ENCODE measurements at regions not wholly inside any gene's neighbourhood (a gene's known extent, or its start where the extent isn't known, plus 50 kb on each side); places are given as distances from the start of the nearest gene placed in this dataset.

- H4K91ac ChIP-seq (replicated peaks; ENCODE audit: insufficient read length, low read length): no peak overlapping the region
- H2BK5ac ChIP-seq (ENCODE audit: low read depth, low read length): no peak overlapping the region
- no peak overlapping the region for H2BK120ac ChIP-seq (replicated peaks; ENCODE audit: low read depth, low read length)
- no peak overlapping the region for H4K8ac ChIP-seq (ENCODE audit: extremely low read depth, insufficient read depth, low read length)
- ChIA-PET POLR2A (ENCODE audit: partially characterized antibody) (no interaction called here), CTCF (ENCODE audit: partially characterized antibody) (no interaction called here)
- no peak overlapping the region for H3K9ac ChIP-seq (replicated peaks in 1 of 4; ENCODE audit: extremely low read depth in 1 of 4, low read depth in 3 of 4, low read length in 3 of 4)
- H3K56ac ChIP-seq (replicated peaks; ENCODE audit: insufficient read length, low read depth, low read length): no peak overlapping the region
- H3K79me2 ChIP-seq (ENCODE audit: control insufficient read depth in 1 of 2, insufficient read depth in 2 of 2, low read length in 2 of 2): no peaks in the 10 kb centered on the region
- H3K4me1 ChIP-seq (replicated peaks in 1 of 4; ENCODE audit: control insufficient read depth in 3 of 4, insufficient read depth in 4 of 4, low read length in 3 of 4): no peaks in the 10 kb centered on the region
- WGBS, 2 experiments (ENCODE audit: extremely low coverage in 1 of 2, insufficient coverage in 1 of 2, insufficient read length in 1 of 2, insufficient replicate concordance in 2 of 2, low coverage in 1 of 2, low lambda C conversion rate in 2 of 2, missing lambda C conversion rate in 1 of 2): 86% methylated on average over 4 of the region's 4 CpGs; no CpG with 5 or more reads in 1 of the 2 experiments
- no peak overlapping the region for H3K18ac ChIP-seq (ENCODE audit: extremely low read depth, low read length)
- H3K79me1 ChIP-seq (ENCODE audit: low read depth, low read length): no peaks in the 10 kb centered on the region
- H2AFZ ChIP-seq (ENCODE audit: low read length): no peak overlapping the region
- no peak overlapping the region for H2BK20ac ChIP-seq (ENCODE audit: low read length)
- H2BK15ac ChIP-seq (ENCODE audit: low read length): no peak overlapping the region
- no peak overlapping the region for H3K14ac ChIP-seq (ENCODE audit: insufficient read length)
- no peak overlapping the region for H4K5ac ChIP-seq (ENCODE audit: insufficient read length, low read depth, low read length)
- no peak for FAIRE-seq
- no peak overlapping the region for H2BK12ac ChIP-seq (ENCODE audit: low read depth, low read length)
- no peak overlapping the region for H3K4me2 ChIP-seq (ENCODE audit: insufficient read depth in 1 of 2, low read depth in 2 of 2, low read length in 2 of 2)
- H3K27me3 ChIP-seq (replicated peaks in 1 of 4; ENCODE audit: control insufficient read depth in 3 of 4, extremely low read depth in 1 of 4, insufficient read depth in 3 of 4, low read length in 3 of 4): no peaks in the 10 kb centered on the region
- no peak overlapping the region for H3K4ac ChIP-seq (replicated peaks; ENCODE audit: insufficient read length, low read depth, low read length)
- H2AK5ac ChIP-seq (ENCODE audit: low read depth, low read length): no peak overlapping the region
- no peaks in the 10 kb centered on the region for H3K36me3 ChIP-seq (ENCODE audit: control insufficient read depth in 2 of 4, insufficient read depth in 4 of 4, low read length in 3 of 4)
- H3K4me3 ChIP-seq (ENCODE audit: extremely low read depth in 1 of 4, insufficient read depth in 2 of 4, low read depth in 3 of 4, low read length in 4 of 4): no peak overlapping the region
- no peaks in the 10 kb centered on the region for H4K20me1 ChIP-seq (replicated peaks in 1 of 2; ENCODE audit: control insufficient read depth in 1 of 2, insufficient read depth in 2 of 2, low read length in 2 of 2)
- DNase-seq (ENCODE audit: low read depth in 1 of 2, low spot score in 2 of 2): no peak
- no peak overlapping the region for H3K27ac ChIP-seq (ENCODE audit: low read depth, low read length)
- H3K23me2 ChIP-seq (ENCODE audit: low read depth, low read length): no peaks in the 10 kb centered on the region
- no peaks in the 10 kb centered on the region for H3K9me3 ChIP-seq (ENCODE audit: insufficient read depth in 2 of 2, low read depth in 1 of 2, low read length in 1 of 2)
- H3K23ac ChIP-seq (ENCODE audit: insufficient read length): no peak overlapping the region
- TF ChIP-seq TBP (IDR thresholded peaks at IDR 0.05; ENCODE audit: low read depth, low read length) (no peak), USF2 (IDR thresholded peaks at IDR 0.05; ENCODE audit: low read length) (no peak), EP300 (IDR thresholded peaks at IDR 0.05; ENCODE audit: borderline replicate concordance in 1 of 2, low read depth in 2 of 2, low read length in 2 of 2) (no peak), BACH1 (IDR thresholded peaks at IDR 0.05; ENCODE audit: low read length) (no peak), SIX5 (IDR thresholded peaks at IDR 0.05; ENCODE audit: low read depth, low read length) (no peak), GTF2F1 (IDR thresholded peaks at IDR 0.05; ENCODE audit: borderline replicate concordance, low read depth, low read length) (no peak), CEBPB (IDR thresholded peaks at IDR 0.05; ENCODE audit: low read depth, low read length) (no peak), E2F6 (IDR thresholded peaks at IDR 0.05) (no peak), YY1 (IDR thresholded peaks at IDR 0.05; ENCODE audit: low read depth, low read length) (no peak), TEAD4 (IDR thresholded peaks at IDR 0.05; ENCODE audit: low read depth, low read length) (no peak), RNF2 (IDR thresholded peaks at IDR 0.05; ENCODE audit: borderline replicate concordance, low read depth, low read length, missing control alignments, poor library complexity, severe bottlenecking) (no peak), HDAC2 (IDR thresholded peaks at IDR 0.05; ENCODE audit: borderline replicate concordance in 1 of 2, low read depth in 2 of 2, low read length in 2 of 2) (no peak)
These were observed 974.8 kb downstream of the SORCS3 start for GRCh38 chr10:105615715-105616365.
